Keratinocyte (primary cell): ENCODE measurements at regions not wholly inside any gene's neighbourhood (a gene's known extent, or its start where the extent isn't known, plus 50 kb on each side); places are given as distances from the start of the nearest gene placed in this dataset.

Experiments
- DNase-seq: peaks from one replicate; pipeline ENCODE4 v3.0.0-alpha.2; 2011; ENCODE audit warnings: low read depth, missing footprints, low spot score
- FAIRE-seq: peaks from 2 replicates; lab custom pipeline; 2011; peaks lifted over from hg19 to GRCh38; lab: Jason Lieb, UNC
- H2AFZ ChIP-seq: 2 replicates; pipeline ENCODE4 v1.6.0; 2012; ENCODE audit warnings: low read length, control low read depth, inconsistent platforms; ENCODE audit not compliant: control insufficient read depth
- H3K27ac ChIP-seq: 2 replicates; pipeline ENCODE4 v1.5.1; 2011; ENCODE audit warnings: low read length; ENCODE audit not compliant: control insufficient read depth, insufficient read depth
- H3K27me3 ChIP-seq: 3 replicates; pipeline ENCODE4 v1.6.0; 2011; ENCODE audit warnings: low read length; ENCODE audit not compliant: control insufficient read depth, insufficient read depth; ENCODE audit errors: extremely low read depth
- H3K36me3 ChIP-seq, 2 experiments: 2 replicates in 1 of 2; 3 replicates in 1 of 2; pipeline ENCODE4 v1.5.1; 2011; ENCODE audit warnings: low read length in 2 of 2, mild to moderate bottlenecking in 1 of 2; ENCODE audit not compliant: control insufficient read depth in 2 of 2, insufficient read depth in 2 of 2; ENCODE audit errors: extremely low read depth in 1 of 2
- H3K4me1 ChIP-seq: 3 replicates; pipeline ENCODE4 v1.5.1; 2011; ENCODE audit warnings: low read length; ENCODE audit not compliant: control insufficient read depth, insufficient read depth; ENCODE audit errors: extremely low read depth
- H3K4me2 ChIP-seq: 3 replicates; pipeline ENCODE4 v1.6.0; 2011; ENCODE audit warnings: low read depth, low read length; ENCODE audit not compliant: control insufficient read depth, insufficient read depth; ENCODE audit errors: extremely low read depth
- H3K4me3 ChIP-seq, 3 experiments: fragments of 200-600 bp in 1 of 3; sonication (generic) in 1 of 3; 2 replicates in 2 of 3; 3 replicates in 1 of 3; pipeline ENCODE4 v1.5.1; 2011 to 2016; ENCODE audit warnings: low read length in 3 of 3, mild to moderate bottlenecking in 3 of 3, control low read depth in 2 of 3, inconsistent platforms in 1 of 3, low read depth in 1 of 3, mixed read lengths in 1 of 3, mixed run types in 1 of 3, moderate library complexity in 1 of 3; ENCODE audit not compliant: control insufficient read depth in 2 of 3, insufficient read depth in 2 of 3; ENCODE audit errors: extremely low read depth in 1 of 3
- H3K79me2 ChIP-seq: 2 replicates; pipeline ENCODE4 v1.6.0; 2012; ENCODE audit warnings: low read length; ENCODE audit not compliant: control insufficient read depth, insufficient read depth
- H3K9ac ChIP-seq: 3 replicates; pipeline ENCODE4 v1.6.0; 2011; ENCODE audit warnings: low read length; ENCODE audit not compliant: control insufficient read depth, insufficient read depth; ENCODE audit errors: extremely low read depth
- H3K9me1 ChIP-seq: 3 replicates; pipeline ENCODE4 v1.6.0; 2011; ENCODE audit warnings: low read length; ENCODE audit not compliant: control insufficient read depth, insufficient read depth; ENCODE audit errors: extremely low read depth
- H3K9me3 ChIP-seq: 2 replicates; pipeline ENCODE4 v1.5.1; 2012; ENCODE audit warnings: low read depth, low read length; ENCODE audit not compliant: control insufficient read depth
- H4K20me1 ChIP-seq: 3 replicates; pipeline ENCODE4 v1.6.0; 2011; ENCODE audit warnings: low read length; ENCODE audit not compliant: control insufficient read depth, insufficient read depth; ENCODE audit errors: extremely low read depth
- EZH2 ChIP-seq: IDR thresholded peaks from one replicate; pipeline ENCODE4 v1.6.1; 2012; ENCODE audit warnings: inconsistent platforms, mild to moderate bottlenecking, low read length, moderate library complexity
- dilution Hi-C: fragments of 300-500 bp; cut with MboI; formaldehyde crosslinking; loops from one replicate; pipeline ENCODE4 v1.7.0; 2020; ENCODE audit warnings: low sequenced_read_pairs; ENCODE audit not compliant: extremely low pct_ligation_motif_present
- TF ChIP-seq, protein P1 (sequence below), 3 experiments: IDR thresholded peaks in 1 of 3; conservative IDR thresholded peaks in 1 of 3; optimal IDR thresholded peaks in 1 of 3; 2 replicates in 2 of 3; 3 replicates in 1 of 3; pipeline versions ENCODE3 to v1.5.1; 2011; ENCODE audit warnings: low read length in 3 of 3, mild to moderate bottlenecking in 3 of 3, moderate library complexity in 2 of 3, control low read depth in 1 of 3, inconsistent platforms in 1 of 3; ENCODE audit not compliant: insufficient read depth in 2 of 3; ENCODE audit errors: extremely low read depth in 1 of 3

DNA sequence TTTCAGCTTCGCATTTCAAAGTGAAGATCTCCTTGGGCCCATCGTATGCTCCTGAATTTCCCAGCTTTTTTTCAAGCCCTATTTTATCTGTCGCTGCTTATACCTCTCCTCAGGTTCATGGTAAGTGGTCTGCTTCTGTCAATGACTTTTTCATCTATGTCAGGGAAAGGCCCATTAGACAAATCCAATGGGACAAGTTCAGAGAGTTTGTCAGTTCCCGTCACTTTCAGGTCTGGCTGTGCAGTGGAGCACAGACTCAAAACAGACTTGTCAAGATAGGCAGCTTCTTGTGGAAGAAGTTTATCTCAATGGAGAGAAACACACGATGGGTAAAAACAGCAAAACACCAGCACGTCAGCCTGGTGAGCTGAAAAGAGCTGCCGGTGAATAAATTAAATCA lies 100.9 kb upstream of the KLF7 start:
- TF ChIP-seq, protein P1, sequence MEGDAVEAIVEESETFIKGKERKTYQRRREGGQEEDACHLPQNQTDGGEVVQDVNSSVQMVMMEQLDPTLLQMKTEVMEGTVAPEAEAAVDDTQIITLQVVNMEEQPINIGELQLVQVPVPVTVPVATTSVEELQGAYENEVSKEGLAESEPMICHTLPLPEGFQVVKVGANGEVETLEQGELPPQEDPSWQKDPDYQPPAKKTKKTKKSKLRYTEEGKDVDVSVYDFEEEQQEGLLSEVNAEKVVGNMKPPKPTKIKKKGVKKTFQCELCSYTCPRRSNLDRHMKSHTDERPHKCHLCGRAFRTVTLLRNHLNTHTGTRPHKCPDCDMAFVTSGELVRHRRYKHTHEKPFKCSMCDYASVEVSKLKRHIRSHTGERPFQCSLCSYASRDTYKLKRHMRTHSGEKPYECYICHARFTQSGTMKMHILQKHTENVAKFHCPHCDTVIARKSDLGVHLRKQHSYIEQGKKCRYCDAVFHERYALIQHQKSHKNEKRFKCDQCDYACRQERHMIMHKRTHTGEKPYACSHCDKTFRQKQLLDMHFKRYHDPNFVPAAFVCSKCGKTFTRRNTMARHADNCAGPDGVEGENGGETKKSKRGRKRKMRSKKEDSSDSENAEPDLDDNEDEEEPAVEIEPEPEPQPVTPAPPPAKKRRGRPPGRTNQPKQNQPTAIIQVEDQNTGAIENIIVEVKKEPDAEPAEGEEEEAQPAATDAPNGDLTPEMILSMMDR (optimal IDR thresholded peaks at IDR 0.05 in 1 of 3, IDR thresholded peaks at IDR 0.05 in 1 of 3, conservative IDR thresholded peaks at IDR 0.05 in 1 of 3; ENCODE audit: extremely low read depth in 1 of 3, insufficient read depth in 2 of 3, low read length in 3 of 3) = no peak
- no peak for TF ChIP-seq EZH2
- Histone ChIP-seq H3K79me2 (no peaks in the 10 kb centered on the region), H3K9me3 (no peaks in the 10 kb centered on the region), H3K4me1 (no peaks in the 10 kb centered on the region), H3K27me3 (no peaks in the 10 kb centered on the region), H3K9me1 (no peaks in the 10 kb centered on the region), H2AFZ (no peak overlapping the region), H3K36me3 (no peaks in the 10 kb centered on the region), H3K4me3 (no peak overlapping the region), H3K9ac (no peak overlapping the region), H3K4me2 (no peak overlapping the region), H4K20me1 (no peaks in the 10 kb centered on the region), H3K27ac (no peak overlapping the region)
- no peak for FAIRE-seq
- dilution Hi-C loops = no loop called here
- no peak for DNase-seq

DNA sequence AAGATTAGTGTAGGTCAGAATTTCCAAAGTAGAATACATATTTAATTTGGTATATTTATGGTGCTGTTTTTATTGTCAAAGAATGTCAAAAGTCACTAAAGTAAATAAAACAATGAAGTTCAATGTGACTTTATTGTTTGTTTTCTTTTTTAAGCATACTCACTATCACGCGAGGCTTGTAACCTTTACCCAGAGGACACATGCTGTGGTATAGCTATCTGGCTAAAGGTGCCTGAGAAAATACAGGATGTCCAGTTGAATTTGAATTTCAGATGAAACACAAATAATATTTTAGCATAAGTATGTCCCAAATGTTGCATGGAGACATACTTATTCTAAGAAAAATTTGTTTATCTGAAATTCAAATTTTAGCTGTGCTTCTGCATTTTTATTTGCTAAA lies 103.3 kb upstream of the KLF7 start:
- no peak overlapping the region for H3K4me2 ChIP-seq
- no peak overlapping the region for H3K4me3 ChIP-seq
- no peak overlapping the region for H2AFZ ChIP-seq
- no peaks in the 10 kb centered on the region for H3K4me1 ChIP-seq
- no peak overlapping the region for H3K27ac ChIP-seq
- H3K36me3 ChIP-seq = no peaks in the 10 kb centered on the region
- no peak overlapping the region for H3K9ac ChIP-seq
- TF ChIP-seq, protein P1 (optimal IDR thresholded peaks at IDR 0.05 in 1 of 3, IDR thresholded peaks at IDR 0.05 in 1 of 3, conservative IDR thresholded peaks at IDR 0.05 in 1 of 3; ENCODE audit: extremely low read depth in 1 of 3, insufficient read depth in 2 of 3, low read length in 3 of 3) = no peak
- TF ChIP-seq EZH2 = no peak
- H3K79me2 ChIP-seq = no peaks in the 10 kb centered on the region
- DNase-seq = no peak
- dilution Hi-C loops = no loop called here
- H3K9me3 ChIP-seq = no peaks in the 10 kb centered on the region
- no peak for FAIRE-seq
- no peaks in the 10 kb centered on the region for H3K27me3 ChIP-seq
- no peaks in the 10 kb centered on the region for H3K9me1 ChIP-seq
- no peaks in the 10 kb centered on the region for H4K20me1 ChIP-seq
